ENCODE measurements at regions not wholly inside any gene's neighbourhood (a gene's known extent, or its start where the extent isn't known, plus 50 kb on each side); places are given as distances from the start of the nearest gene placed in this dataset.
A peak's percentile ranks its signal among the peaks of the same experiment; 100 is the strongest.

DNA sequence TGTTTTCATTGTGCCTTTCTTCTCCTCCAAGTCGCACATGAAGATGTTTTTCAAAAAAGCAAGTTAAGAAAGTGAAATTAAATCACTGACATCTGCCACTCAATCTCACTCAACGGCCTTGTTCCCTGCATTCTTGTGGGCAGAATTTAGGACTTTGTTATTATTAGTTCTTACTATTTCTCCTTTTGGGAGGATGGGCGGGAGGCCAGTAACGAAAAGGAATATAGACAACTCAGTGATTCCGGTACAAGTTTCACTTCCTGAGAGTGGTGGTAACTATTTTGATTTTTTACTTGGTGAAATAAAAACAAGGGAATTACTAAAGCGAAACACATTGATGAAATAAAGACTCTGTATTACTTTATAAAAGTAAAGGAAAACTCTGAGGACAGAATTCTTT is 231.9 kb upstream of the HABP2 start:
- no peak for DNase-seq (ENCODE audit: low spot score)

DNA sequence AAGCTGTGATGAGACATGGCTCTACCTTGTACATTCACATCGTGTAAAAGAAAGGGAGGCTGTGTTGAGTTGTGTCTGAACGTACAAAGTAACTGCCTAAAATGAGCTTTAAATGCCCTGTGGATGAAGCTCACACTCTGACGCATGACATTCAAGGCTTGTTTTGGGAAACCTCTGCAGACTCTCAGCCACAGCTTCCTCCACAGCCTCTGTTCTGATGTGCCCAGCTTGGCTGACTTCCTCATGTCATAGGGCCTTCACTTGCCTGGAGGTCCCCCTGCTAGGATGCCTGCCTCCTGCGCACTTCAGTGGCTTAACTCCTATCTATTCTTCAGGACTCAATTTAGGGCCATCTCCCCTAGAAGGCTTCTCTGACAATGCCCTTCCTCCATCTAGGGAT is 230.0 kb upstream of the HABP2 start:
- DNase-seq (ENCODE audit: low spot score): no peak

DNA sequence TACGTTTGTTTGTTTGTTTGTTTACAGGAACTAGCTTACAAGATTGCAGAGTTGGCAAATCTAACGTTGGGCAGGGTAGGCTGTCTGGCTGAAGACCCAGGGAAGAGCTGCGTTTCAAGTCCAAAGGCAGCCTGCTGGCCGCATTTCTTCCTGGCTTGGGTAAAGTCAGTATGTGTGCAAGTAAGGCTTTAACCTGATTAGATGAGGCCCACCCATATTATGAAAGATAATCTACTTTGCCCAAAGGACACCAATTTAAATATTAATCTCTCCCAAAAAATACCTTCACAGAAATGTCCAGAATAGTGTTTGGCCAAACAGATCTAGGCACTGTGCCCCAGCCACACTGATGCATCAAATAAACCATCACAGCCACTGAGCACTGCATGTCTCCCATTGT is 228.9 kb upstream of the HABP2 start:
- no peak for DNase-seq (ENCODE audit: low spot score)

DNA sequence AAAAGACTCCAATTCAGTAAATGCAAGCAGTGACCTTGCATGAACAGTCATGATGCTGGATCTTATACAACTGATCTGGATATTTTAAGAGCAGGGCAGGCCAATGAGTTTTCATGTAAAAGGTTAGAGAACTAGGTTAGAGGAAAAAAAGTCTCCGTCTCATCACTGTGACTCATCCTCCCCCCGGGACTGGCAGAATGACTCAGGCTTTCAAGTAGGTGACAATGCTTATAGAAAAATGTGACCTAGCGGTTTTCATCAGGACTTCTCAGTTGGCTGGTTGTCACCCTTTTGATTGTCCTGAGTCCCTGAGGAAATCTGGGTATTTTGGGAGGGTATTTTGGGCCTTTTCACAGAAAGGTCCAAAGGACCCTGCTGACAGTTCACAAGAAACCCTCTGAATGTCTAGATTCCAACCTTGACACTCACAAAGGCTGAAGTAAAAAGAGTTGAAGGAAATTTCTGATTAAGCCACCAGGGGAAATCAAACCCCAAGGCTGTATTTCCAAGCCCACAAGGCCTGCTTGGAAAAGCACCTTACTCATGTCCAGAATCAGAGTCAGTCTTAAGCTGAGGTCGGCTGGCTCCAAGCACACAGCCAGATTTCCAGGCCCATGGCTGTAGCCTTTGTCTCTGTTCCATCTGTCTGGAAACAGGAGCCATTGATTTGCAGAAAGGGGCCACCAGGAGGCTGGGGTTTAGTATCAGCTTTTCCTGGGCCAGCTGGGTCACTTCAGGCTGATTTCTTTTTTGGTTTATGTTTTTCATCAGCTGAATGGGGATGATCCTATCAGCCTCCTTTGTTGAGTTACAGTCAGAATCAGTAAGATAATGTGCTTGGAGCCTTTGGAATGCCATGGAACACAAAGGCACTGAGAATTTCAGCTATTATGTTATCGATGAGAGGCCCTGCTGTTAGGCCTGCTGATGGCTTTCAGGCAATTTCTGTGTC is 226.4 kb upstream of the HABP2 start:
- peak; percentile 21 for DNase-seq (ENCODE audit: low spot score)

DNA sequence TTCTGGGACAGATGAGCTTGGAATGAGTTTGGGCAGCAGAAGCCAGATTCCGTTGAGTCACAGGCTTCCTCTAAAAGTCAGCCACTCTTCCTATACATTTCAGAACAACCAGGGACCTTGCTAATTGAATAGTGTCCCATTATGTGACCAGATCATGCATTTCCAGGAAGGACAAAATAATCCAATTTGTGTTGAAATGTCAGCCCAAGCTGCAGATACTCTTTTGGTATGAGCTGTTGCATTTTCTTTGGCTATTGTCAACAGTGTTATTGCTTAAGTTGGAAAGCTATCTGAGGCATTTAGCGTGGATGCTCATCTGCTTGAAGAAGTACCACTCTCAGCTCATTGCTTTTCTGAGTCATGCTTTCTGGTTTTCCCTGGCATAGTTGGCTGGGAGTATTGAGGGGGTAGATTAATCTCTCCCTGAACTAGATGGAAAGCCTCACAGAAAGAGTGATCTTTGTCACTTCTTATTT is 223.7 kb upstream of the HABP2 start:
- DNase-seq (ENCODE audit: low spot score): no peak

DNA sequence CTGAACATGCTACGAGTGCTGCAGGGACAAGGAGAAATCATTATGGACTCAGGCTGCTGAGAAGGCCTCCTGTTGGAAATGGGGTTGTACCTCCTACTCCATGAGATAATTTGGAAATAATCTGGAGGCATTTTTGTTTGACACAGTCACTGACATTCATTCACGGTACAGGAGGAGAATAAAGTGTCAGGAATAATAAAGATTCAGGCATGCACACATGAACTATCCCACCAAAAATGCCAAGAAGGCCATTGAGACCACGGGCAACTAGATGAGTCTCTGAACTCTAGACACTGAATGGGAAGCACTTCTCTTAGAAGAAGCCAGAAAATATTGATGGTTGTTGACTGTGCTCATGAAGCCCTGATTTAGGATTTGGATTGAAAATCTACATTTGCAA is 220.9 kb upstream of the HABP2 start:
- no peak for DNase-seq (ENCODE audit: low spot score)

DNA sequence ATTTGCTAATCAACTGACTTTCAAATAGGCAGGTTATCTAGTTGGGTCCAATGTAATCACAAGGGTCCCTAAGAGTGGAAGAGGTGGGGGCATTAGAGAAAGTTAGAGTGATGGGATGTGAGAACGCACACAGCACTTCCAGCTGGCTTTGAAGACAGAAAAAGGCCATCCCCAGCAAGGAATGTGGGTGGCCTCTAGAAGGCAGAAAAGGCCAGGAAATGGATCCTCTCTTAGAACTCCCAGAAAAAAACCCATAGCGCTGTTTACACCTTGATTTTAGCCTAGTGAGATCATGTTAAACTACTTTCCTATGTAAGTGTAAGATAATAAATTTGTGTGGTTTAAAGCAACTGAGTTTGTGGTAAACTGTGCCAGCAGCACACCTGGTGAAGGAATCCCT is 219.5 kb upstream of the HABP2 start:
- DNase-seq (ENCODE audit: low spot score): no peak

DNA sequence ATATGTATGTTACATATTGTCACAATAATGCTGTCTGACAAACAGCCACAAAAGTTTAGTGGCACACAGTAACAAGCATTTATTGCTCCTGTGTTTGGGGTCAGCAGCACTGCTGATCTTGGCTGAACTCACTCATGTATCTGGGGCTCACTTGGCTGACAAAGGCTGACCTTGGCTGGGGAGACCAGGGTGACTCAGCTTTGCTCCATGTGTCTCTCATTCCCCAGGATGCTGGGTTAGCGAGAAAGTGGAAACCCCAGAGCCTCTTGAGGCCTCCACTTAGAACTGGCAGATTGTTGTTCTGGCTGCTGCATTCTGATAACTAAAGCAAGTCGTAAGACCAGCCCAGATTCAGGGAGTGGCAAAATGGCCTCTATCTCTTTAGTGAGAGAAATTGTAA is 217.3 kb upstream of the HABP2 start:
- no peak for DNase-seq (ENCODE audit: low spot score)

DNA sequence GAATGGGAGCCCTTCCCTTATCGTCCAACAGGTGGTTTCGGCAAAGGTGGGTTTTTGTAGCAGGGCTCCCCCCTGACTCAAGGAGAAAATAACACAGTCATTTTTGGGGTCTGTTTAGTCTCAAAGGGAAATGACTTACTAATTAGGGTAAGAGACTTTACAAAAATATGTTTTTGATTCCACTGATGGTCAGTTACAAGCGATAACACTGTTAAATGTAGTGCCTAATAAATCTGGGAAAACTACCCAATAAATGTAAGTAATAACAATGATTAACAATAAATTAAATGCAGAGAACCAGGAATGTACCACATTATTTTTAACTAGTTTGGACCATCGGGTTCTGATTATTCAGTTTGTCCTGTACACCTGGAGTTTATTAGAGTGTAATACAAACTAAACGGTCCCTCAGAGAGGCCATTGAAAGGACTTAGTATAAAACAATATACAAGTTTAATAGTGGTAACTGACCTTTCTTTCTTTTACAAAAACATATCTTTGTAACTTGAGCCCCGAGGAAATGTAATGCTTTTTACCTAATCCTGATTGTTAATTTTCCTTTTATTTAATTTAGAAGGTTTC is 216.2 kb upstream of the HABP2 start:
- no peak for DNase-seq (ENCODE audit: low spot score)

DNA sequence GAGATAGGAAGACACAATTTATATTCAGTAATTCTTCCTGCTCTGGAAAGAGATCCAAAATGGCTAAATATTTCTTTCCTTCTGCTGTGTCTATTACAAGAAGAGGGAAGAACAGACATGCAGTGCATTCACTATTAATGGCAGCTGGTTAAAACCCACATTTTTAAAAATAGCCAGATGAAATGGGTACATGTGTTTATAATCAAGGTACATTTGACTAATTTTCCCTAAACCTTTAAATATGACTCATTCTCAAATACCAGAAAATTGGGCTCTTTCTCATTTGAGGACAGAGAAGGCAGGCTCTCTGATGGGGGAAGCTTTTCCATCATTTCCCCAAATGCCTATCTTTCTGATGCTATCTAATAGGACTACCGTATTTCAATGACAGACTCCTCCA is 215.7 kb upstream of the HABP2 start:
- DNase-seq (ENCODE audit: low spot score): no peak

DNA sequence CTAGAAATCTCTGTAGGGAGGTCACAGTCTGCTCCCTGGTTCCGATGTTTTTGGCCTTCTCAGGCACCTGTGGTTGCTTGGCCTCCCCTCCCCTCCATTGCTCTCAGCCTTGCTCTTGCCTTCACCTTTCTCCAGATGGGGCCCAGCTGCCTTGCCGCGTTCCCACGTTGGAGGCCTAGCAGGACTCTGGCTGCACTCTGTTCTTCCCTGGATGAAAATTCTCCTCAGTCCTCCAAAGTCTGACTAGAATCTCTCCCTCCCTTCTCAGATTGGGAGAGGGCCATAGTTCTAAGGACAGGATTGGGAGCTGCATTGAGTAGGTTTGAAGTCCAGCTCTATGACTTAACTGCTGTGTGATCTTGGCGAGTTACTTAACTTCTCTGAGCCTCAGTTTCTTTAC is 213.7 kb upstream of the HABP2 start:
- no peak for DNase-seq (ENCODE audit: low spot score)

DNA sequence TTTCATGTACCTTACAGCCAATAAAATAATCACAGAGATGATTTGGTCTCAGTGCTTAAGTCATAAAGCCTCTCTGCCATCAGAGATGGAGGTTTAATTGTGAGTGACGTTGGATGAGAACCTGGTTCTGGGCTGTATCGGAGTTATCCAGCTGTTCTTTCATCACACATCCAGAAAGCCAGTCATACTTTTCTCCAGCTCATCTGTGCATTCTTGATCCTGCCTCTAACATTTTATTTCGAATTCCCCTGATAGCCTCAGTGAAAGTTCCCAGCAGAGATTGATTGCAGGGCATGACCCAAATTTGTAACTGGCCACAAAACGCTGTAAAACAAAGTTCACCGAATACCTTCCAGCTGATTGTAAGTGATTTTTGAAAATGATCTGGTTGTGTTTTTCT is 212.6 kb upstream of the HABP2 start:
- no peak for DNase-seq (ENCODE audit: low spot score)

DNA sequence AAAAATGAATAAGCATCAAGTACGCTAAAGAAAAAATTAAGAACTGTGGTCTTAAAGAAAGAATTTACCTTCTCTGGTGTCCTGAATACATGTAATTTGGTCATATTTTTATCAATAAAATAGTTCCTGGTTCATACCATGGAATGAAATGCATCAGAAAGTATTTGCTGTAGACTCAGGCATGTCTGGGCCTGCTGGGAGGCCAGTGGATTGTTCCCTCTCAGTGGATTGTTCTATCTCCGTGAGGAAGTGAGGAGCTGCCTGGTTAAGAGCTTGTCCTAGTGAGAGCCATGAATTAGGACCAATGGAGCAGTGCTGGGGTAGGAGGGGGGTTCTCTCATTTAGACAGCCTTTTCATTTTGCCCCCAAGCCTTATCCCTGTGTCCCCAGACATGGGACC is 211.7 kb upstream of the HABP2 start:
- no peak for DNase-seq (ENCODE audit: low spot score)

DNA sequence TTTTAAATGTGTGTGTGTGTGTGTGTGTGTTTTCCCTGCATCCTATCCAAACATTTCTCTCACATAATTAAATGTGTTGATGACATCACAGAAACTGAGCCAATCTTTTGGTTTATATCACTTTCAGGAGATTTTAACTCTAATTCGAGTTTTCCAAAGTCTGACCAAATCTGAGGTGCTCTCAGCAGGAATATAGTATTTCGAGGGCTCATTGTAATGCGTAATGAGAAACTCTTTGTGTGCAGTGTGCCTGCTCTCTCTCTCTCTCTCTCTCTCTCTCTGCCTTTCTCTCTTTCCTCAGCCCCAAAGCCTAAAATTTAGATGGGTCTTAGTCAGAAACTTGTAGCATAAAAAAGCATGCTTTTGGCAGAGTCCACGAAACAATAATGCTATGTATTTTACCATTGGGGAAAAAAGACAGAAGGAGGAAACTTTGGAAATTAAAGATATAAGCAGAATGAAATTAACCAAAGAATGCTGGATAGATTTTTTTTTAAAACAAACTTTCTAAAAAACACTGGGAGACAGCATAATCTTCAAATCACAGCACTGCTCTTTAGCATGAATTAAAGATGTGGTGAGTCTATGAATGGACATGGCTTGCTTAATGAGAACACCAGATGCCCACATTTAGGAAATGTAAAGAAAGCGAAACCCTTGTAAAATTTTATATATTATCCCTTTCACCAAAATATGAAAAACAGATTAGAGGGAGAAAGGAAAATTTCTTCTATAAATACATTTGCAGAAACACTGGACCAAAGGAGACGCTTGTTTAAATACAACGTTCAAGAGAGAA is 206.8 kb upstream of the HABP2 start:
- no peak for DNase-seq (ENCODE audit: low spot score)

DNA sequence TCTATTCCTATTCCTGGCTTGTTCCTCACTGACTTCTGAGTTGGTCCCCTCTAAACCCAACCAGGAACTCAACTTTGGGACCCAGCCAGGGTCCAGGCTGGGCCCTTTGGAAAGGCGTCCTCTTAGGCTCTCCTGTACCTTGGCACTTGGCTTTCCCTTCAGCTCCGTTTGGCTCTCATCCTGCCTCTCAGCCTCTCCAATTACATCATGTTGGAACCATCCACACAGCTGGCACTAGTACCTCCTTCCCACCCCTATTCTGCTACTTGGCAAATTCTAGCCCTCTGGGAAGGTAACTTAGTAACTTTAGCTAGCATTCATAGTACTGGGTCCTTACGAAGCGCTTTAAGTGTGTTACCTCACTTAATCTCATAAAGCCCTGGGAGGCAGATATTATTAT is 205.3 kb upstream of the HABP2 start:
- DNase-seq (ENCODE audit: low spot score): no peak

DNA sequence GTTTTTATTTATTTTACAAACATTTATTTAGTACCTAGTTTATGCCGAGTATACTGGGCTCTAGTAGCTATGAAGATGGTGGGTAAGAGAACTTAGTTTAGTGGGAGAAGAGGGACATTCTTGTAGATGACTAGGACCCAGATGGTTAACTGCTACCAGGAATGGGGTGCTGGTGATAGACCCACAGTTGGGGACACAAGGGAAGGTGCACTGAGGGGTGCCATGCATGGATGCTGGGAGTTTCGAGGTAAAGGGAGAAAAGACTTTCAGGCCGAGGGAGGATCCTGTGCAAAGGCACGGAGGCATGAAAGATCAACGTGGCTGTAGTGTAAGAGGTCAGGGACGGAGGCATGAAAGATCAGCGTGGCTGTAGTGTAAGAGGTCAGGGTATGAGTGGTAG is 204.2 kb upstream of the HABP2 start:
- DNase-seq (ENCODE audit: low spot score): no peak

DNA sequence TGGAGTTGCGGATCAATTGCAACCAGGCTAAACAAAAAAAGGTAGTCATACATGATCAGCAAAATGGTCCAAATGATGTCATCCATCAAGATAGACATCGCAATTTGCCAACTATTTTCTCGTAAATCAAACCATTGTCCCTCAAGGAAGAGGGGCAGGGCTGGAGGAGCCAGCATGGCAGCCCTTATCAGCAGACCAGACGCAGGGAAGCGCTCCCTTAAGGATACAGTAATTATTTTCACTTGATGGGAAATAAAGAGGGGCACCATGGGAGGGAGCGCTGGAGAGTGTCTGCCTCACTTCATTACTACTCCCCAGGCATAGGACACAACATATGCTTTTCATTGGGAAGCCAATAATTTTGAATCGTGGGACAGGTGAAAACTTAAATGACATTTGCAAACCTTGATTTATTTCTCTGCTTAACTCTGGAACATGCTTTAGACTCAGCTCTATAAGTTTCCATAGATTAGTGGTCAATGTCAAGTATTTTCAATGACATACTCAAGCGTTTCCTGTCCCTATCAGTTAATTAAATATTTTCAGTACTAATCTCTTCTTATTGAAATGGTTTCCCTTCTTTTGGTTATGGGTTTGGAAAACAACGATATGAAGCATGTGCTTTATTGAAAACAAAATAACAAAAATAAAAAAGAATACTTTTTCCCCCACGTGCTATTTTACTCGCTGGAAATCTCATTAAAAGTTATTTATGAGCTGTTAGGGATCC is 202.4 kb upstream of the HABP2 start:
- no peak for DNase-seq (ENCODE audit: low spot score)

DNA sequence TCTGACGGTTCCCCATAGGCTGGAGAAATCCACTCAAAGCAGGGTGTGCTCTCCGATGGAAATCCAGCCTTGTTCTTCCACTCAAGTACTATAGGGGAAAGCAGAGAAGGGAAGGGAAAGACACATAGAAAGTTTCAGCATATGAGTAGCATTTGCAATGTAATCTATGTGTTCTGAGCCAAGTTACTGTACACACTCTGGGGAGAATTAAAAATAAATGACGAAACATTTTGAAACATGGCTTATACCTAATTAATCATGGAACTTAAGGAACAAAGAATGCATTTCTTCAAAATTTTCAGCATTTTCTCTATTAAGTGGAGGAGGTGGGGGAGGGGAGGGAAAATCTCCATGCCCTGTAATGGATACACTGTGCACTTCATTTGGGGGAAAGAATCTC is 198.1 kb upstream of the HABP2 start:
- no peak for DNase-seq (ENCODE audit: low spot score)

DNA sequence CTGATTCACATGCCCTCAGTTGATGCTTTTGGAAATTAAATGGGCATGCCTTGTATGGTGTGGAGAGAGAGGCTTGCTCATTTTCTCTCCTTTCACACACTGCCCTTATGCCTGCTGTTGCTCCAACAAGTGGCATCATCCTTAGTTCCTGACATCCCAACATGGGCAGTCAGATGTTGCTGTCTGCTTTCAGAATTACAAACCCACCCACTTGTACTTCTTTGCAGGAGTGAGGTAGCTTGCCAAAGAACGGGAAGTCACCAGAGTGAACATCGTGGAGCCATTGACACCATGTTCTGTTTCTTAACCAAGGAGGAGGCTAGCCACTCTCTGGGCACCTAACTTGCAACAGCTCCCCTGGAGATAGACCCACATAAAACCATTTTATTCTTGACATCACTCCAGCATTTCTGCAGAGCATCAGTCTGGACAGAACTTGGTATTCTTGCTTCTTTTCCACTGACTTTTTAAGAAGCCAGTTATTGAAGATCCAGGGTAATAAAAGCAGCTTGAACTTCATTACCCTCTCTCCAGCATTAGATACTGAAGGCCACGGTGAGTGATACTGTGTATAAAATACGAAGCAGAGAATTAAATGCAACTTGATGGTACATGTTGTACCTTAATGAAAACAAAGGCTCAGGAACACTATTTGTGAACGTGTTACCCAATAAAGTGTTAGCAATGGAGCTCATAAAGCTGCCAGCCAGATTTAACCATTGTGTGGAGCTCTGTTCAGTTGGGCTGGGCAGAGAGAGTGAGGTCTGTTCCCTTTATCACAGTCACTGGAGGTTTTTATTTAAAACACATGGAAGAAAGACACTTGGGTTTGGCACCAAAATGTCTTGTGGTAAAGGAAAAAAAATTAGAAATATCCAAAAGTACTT is 195.8 kb upstream of the HABP2 start:
- DNase-seq (ENCODE audit: low spot score): no peak

DNA sequence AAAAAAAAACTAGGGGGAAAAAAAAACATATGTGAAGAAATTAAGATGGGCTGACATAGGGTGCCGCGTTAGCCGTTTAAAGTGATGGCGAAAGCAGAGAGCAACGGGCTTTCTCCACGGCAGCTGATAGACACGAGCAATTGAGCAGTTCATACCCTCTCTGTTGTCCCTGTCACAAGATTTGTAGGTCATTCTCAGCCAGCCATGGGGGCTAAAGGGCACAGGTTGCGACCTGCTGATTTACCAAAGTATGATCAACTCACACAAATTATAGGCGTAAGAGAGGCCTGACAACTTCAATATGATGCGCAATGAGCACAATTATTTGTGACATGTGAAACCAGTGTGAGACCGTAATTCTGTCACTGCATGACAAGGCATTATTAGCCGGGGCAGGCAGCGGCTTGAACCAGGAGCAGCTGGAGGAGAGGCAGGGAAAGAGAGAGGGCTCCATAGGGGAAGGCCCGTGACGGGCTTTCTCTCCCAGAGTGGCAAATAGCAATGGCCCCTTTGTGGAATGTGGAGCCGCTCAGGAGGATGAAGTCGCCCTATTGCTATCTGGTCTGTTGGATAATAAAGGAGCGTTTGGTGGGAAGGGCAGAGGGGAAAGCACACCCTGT is 195.1 kb upstream of the HABP2 start:
- no peak for DNase-seq (ENCODE audit: low spot score)
